Erythroblast (primary cell): ENCODE measurements at regions not wholly inside any gene's neighbourhood (a gene's known extent, or its start where the extent isn't known, plus 50 kb on each side); places are given as distances from the start of the nearest gene placed in this dataset.

Experiments
- GATA1 ChIP-seq: IDR thresholded peaks from 2 replicates; pipeline ENCODE4 v1.6.1; 2011; ENCODE audit warnings: low read depth, mild to moderate bottlenecking, control low read depth, low read length, moderate library complexity
- POLR2A ChIP-seq: IDR thresholded peaks from 2 replicates; pipeline ENCODE4 v1.6.1; 2011; ENCODE audit warnings: mild to moderate bottlenecking, low read length

- no peak for TF ChIP-seq POLR2A
- no peak for TF ChIP-seq GATA1
Measured at GRCh38 chr12:5332551-5332950, 99.4 kb upstream of the NTF3 start.
